IMR-90 (cell line): ENCODE measurements at regions not wholly inside any gene's neighbourhood (a gene's known extent, or its start where the extent isn't known, plus 50 kb on each side); places are given as distances from the start of the nearest gene placed in this dataset.

Experiments
- ATAC-seq: fragments of 200-7000 bp; cut with Tn5 transposase; 2 replicates; pipeline ENCODE4 v1.9.1; 2020; ENCODE audit warnings: low read depth, mild to moderate bottlenecking, moderate library complexity
- BruUV-seq: library from RNA; stranded (reverse); fragments of 400-500 nt; replicated peaks from 2 replicates; lab custom pipeline; 2021; lab: Mats Ljungman, UMichigan
- CTCF ChIA-PET: fragments of 300-600 bp; formaldehyde crosslinking; extraction: SDS; loops from one replicate; lab custom pipeline; 2021; ENCODE audit warnings: antibody characterized with exemption; lab: Yijun Ruan, JAX
- POLR2A ChIA-PET: fragments of 300-600 bp; sonication (Branson Sonifier 250); formaldehyde crosslinking; loops from one replicate; lab custom pipeline; 2022; ENCODE audit warnings: antibody characterized with exemption; ENCODE audit not compliant: unreplicated experiment; lab: Charles Lee
- DNase-seq: peaks from one replicate; pipeline ENCODE4 v3.0.0; 2013
- H2AFZ ChIP-seq: replicated peaks from 2 replicates; pipeline ENCODE3; 2013; ENCODE audit warnings: low read length, mild to moderate bottlenecking; ENCODE audit not compliant: poor library complexity
- H2AK5ac ChIP-seq: 2 replicates; pipeline ENCODE4 v1.6.1; 2013; ENCODE audit warnings: low read depth, low read length, inconsistent platforms
- H2AK9ac ChIP-seq: replicated peaks from 2 replicates; pipeline ENCODE3; 2013; ENCODE audit warnings: mild to moderate bottlenecking, low read depth, low read length, moderate library complexity; ENCODE audit not compliant: poor library complexity
- H2BK120ac ChIP-seq: 2 replicates; pipeline ENCODE4 v1.6.1; 2013; ENCODE audit warnings: low read depth, low read length, inconsistent platforms
- H2BK15ac ChIP-seq: 3 replicates; pipeline ENCODE4 v1.6.1; 2013; ENCODE audit warnings: low read depth, low read length, inconsistent platforms
- H2BK20ac ChIP-seq: 2 replicates; pipeline ENCODE4 v1.6.1; 2013; ENCODE audit warnings: low read depth, mild to moderate bottlenecking, inconsistent platforms, low read length, moderate library complexity
- H2BK5ac ChIP-seq: 2 replicates; pipeline ENCODE4 v1.6.1; 2013; ENCODE audit warnings: mild to moderate bottlenecking, low read depth, low read length, inconsistent platforms; ENCODE audit not compliant: poor library complexity, severe bottlenecking
- H3K14ac ChIP-seq: replicated peaks from 2 replicates; pipeline ENCODE4 v1.6.1; 2013; ENCODE audit warnings: low read depth, low read length, inconsistent platforms
- H3K18ac ChIP-seq: 2 replicates; pipeline ENCODE4 v1.6.1; 2013; ENCODE audit warnings: low read depth, low read length, control low read depth
- H3K23ac ChIP-seq: 2 replicates; pipeline ENCODE4 v1.6.1; 2013; ENCODE audit warnings: low read depth, low read length, inconsistent platforms
- H3K27ac ChIP-seq: 2 replicates; pipeline ENCODE4 v1.5.1; 2013; ENCODE audit warnings: mild to moderate bottlenecking, control low read depth, low read length; ENCODE audit not compliant: insufficient read depth
- H3K27me3 ChIP-seq: 2 replicates; pipeline ENCODE4 v1.6.1; 2013; ENCODE audit warnings: low read length; ENCODE audit not compliant: control insufficient read depth, insufficient read depth
- H3K36me3 ChIP-seq: 2 replicates; pipeline ENCODE4 v1.6.1; 2013; ENCODE audit warnings: low read length, mixed read lengths; ENCODE audit not compliant: control insufficient read depth, insufficient read depth
- H3K4ac ChIP-seq: 2 replicates; pipeline ENCODE4 v1.6.1; 2013; ENCODE audit warnings: low read depth, low read length, inconsistent platforms
- H3K4me1 ChIP-seq: 2 replicates; pipeline ENCODE4 v1.6.1; 2013; ENCODE audit warnings: low read length, mixed read lengths; ENCODE audit not compliant: control insufficient read depth, insufficient read depth
- H3K4me2 ChIP-seq: 2 replicates; pipeline ENCODE4 v1.6.1; 2013; ENCODE audit warnings: low read depth, mild to moderate bottlenecking, control low read depth, low read length, moderate library complexity
- H3K4me3 ChIP-seq: 2 replicates; pipeline ENCODE4 v1.5.1; 2013; ENCODE audit warnings: low read depth, mild to moderate bottlenecking, control low read depth, low read length, moderate library complexity; ENCODE audit not compliant: insufficient read depth
- H3K56ac ChIP-seq: 2 replicates; pipeline ENCODE4 v1.6.1; 2013; ENCODE audit warnings: low read length, inconsistent platforms; ENCODE audit not compliant: insufficient read depth; ENCODE audit errors: extremely low read depth
- H3K79me1 ChIP-seq, 2 experiments: 2 replicates each; pipeline ENCODE4 v1.6.1; 2013; ENCODE audit warnings: low read length in 2 of 2, inconsistent platforms in 1 of 2, low read depth in 1 of 2
- H3K9ac ChIP-seq: 2 replicates; pipeline ENCODE4 v1.6.1; 2013; ENCODE audit warnings: low read depth, low read length, control low read depth
- H3K9me1 ChIP-seq: 2 replicates; pipeline ENCODE4 v1.6.1; 2013; ENCODE audit warnings: low read length, inconsistent platforms; ENCODE audit not compliant: insufficient read depth
- H3K9me3 ChIP-seq: 2 replicates; pipeline ENCODE4 v1.6.1; 2013; ENCODE audit warnings: low read length; ENCODE audit not compliant: control insufficient read depth, insufficient read depth
- H4K20me1 ChIP-seq: 2 replicates; pipeline ENCODE4 v1.6.1; 2013; ENCODE audit warnings: low read length, inconsistent platforms; ENCODE audit not compliant: insufficient read depth
- H4K5ac ChIP-seq: 2 replicates; pipeline ENCODE4 v1.6.1; 2013; ENCODE audit warnings: mild to moderate bottlenecking, low read depth, low read length, control low read depth
- H4K8ac ChIP-seq, 2 experiments: 2 replicates each; pipeline ENCODE4 v1.6.1; 2013; ENCODE audit warnings: low read depth in 2 of 2, low read length in 2 of 2, control low read depth in 1 of 2, inconsistent platforms in 1 of 2
- H4K91ac ChIP-seq: 2 replicates; pipeline ENCODE4 v1.6.1; 2013; ENCODE audit warnings: low read depth, low read length, inconsistent platforms; ENCODE audit not compliant: insufficient read depth
- BHLHE40 ChIP-seq: fragments of 150-350 bp; IDR thresholded peaks from 2 replicates; pipeline ENCODE4 v1.6.1; 2016; ENCODE audit warnings: mild to moderate bottlenecking, low read depth, low read length
- CEBPB ChIP-seq: IDR thresholded peaks from 2 replicates; pipeline ENCODE4 v1.6.1; 2012; ENCODE audit warnings: low read depth, low read length, improper control_type of control experiment
- CHD1 ChIP-seq: IDR thresholded peaks from 2 replicates; pipeline ENCODE4 v1.6.1; 2012; ENCODE audit warnings: low read depth, low read length, improper control_type of control experiment
- CTCF ChIP-seq: conservative IDR thresholded peaks from 2 replicates; pipeline ENCODE4 v1.5.1; 2012; ENCODE audit warnings: mild to moderate bottlenecking, low read depth, low read length, improper control_type of control experiment
- FOS ChIP-seq: fragments of 150-350 bp; IDR thresholded peaks from 2 replicates; pipeline ENCODE4 v1.6.1; 2016; ENCODE audit warnings: low read depth, low read length
- MAFK ChIP-seq: IDR thresholded peaks from 2 replicates; pipeline ENCODE4 v1.6.1; 2012; ENCODE audit warnings: low read depth, low read length, improper control_type of control experiment
- MAZ ChIP-seq: IDR thresholded peaks from 2 replicates; pipeline ENCODE4 v1.6.1; 2012; ENCODE audit warnings: low read depth, mild to moderate bottlenecking, low read length, improper control_type of control experiment, moderate library complexity, borderline replicate concordance
- MXI1 ChIP-seq: IDR thresholded peaks from 2 replicates; pipeline ENCODE4 v1.6.1; 2012; ENCODE audit warnings: low read depth, mild to moderate bottlenecking, low read length, moderate library complexity, borderline replicate concordance
- NFE2L2 ChIP-seq: fragments of 150-350 bp; IDR thresholded peaks from 2 replicates; pipeline ENCODE4 v1.6.1; 2016; ENCODE audit warnings: low read depth, mild to moderate bottlenecking, low read length
- POLR2A ChIP-seq: IDR thresholded peaks from 2 replicates; pipeline ENCODE4 v1.6.1; 2012; ENCODE audit warnings: mild to moderate bottlenecking, low read depth, low read length
- RAD21 ChIP-seq: IDR thresholded peaks from 2 replicates; pipeline ENCODE4 v1.6.1; 2012; ENCODE audit warnings: low read length, improper control_type of control experiment
- RCOR1 ChIP-seq: IDR thresholded peaks from 2 replicates; pipeline ENCODE4 v1.6.1; 2012; ENCODE audit warnings: mild to moderate bottlenecking, low read length, improper control_type of control experiment; ENCODE audit not compliant: insufficient replicate concordance
- RFX5 ChIP-seq: IDR thresholded peaks from 2 replicates; pipeline ENCODE4 v1.8.0; 2012; ENCODE audit warnings: low read depth, mild to moderate bottlenecking, low read length, moderate library complexity
- SMC3 ChIP-seq: fragments of 150-350 bp; IDR thresholded peaks from 2 replicates; pipeline ENCODE4 v1.6.1; 2016; ENCODE audit warnings: low read depth, mild to moderate bottlenecking, antibody characterized with exemption, low read length, moderate library complexity
- WGBS, 2 experiments: methylation state at CpG; one replicate each; pipeline versions ENCODE4 v1.1.5 to v1.1.7; 2013; ENCODE audit warnings: missing lambda C conversion rate in 2 of 2; ENCODE audit not compliant: insufficient read length in 1 of 2; ENCODE audit errors: extremely low coverage in 2 of 2; 5-methylcytosine and 5-hydroxymethylcytosine counted together
- dilution Hi-C: fragments of 300-500 bp; cut with HindIII; formaldehyde crosslinking; loops from one replicate; pipeline ENCODE4 v1.14.3; 2018; ENCODE audit warnings: low sequenced_read_pairs; ENCODE audit not compliant: unreplicated experiment
- in situ Hi-C: fragments of 300-500 bp; cut with MboI; formaldehyde crosslinking; loops from 3 replicates; pipeline ENCODE4 v1.14.3; 2019; ENCODE audit warnings: low sequenced_read_pairs, inconsistent platforms, mixed read lengths
- intact Hi-C: fragments of 100-400 bp; cut with micrococcal nuclease; formaldehyde crosslinking; loops from 2 replicates; pipeline ENCODE4 v1.10.0; 2022
- TF ChIP-seq, protein P1 (sequence below): fragments of 150-350 bp; IDR thresholded peaks from 2 replicates; pipeline ENCODE4 v1.6.1; 2017; ENCODE audit warnings: mild to moderate bottlenecking, antibody characterized with exemption, low read length, low read depth
- TF ChIP-seq, protein P2 (sequence below): fragments of 150-350 bp; IDR thresholded peaks from 2 replicates; pipeline ENCODE4 v1.6.1; 2016; ENCODE audit warnings: low read depth, mild to moderate bottlenecking, low read length, moderate library complexity, borderline replicate concordance

- H3K9me3 ChIP-seq, result peaks cover 2% of the 10 kb centered on the region; the same call in 1 of the 2 replicates
- ATAC-seq, result no peak
- BruUV-seq, result no TSS peak
- no peaks in the 10 kb centered on the region for H3K79me1 ChIP-seq
- no CpG with 5 or more reads among the region's 4 CpGs for WGBS, 2 experiments
- no peak overlapping the region for H4K8ac ChIP-seq
- ChIA-PET CTCF (no interaction called here), POLR2A (no interaction called here)
- H4K5ac ChIP-seq, result no peak overlapping the region
- no peak overlapping the region for H3K14ac ChIP-seq
- no peak overlapping the region for H3K23ac ChIP-seq
- H3K9ac ChIP-seq, result no peak overlapping the region
- H4K20me1 ChIP-seq, result no peaks in the 10 kb centered on the region
- H2BK120ac ChIP-seq, result no peak overlapping the region
- H3K4me1 ChIP-seq, result no peaks in the 10 kb centered on the region
- H2AFZ ChIP-seq, result no peak overlapping the region
- H2AK9ac ChIP-seq, result no peak overlapping the region
- H2AK5ac ChIP-seq, result no peak overlapping the region
- no peak overlapping the region for H3K4me2 ChIP-seq
- in situ Hi-C loops, result no loop called here
- DNase-seq, result no peak
- intact Hi-C loops, result no loop called here
- no peak overlapping the region for H3K56ac ChIP-seq
- H3K4me3 ChIP-seq, result no peak overlapping the region
- no peak overlapping the region for H2BK5ac ChIP-seq
- H3K27ac ChIP-seq, result no peak overlapping the region
- H3K18ac ChIP-seq, result no peak overlapping the region
- no peak overlapping the region for H2BK20ac ChIP-seq
- no peak overlapping the region for H3K4ac ChIP-seq
- dilution Hi-C loops, result no loop called here
- no peaks in the 10 kb centered on the region for H3K27me3 ChIP-seq
- H3K9me1 ChIP-seq, result no peaks in the 10 kb centered on the region
- H4K91ac ChIP-seq, result no peak overlapping the region
- H2BK15ac ChIP-seq, result no peak overlapping the region
- TF ChIP-seq CHD1 (no peak), NFE2L2 (no peak), FOS (no peak), POLR2A (no peak), MXI1 (no peak), RCOR1 (no peak), RFX5 (no peak), BHLHE40 (no peak), CEBPB (no peak), CTCF (no peak), RAD21 (no peak), MAFK (no peak), SMC3 (no peak), MAZ (no peak)
- TF ChIP-seq, protein P1, sequence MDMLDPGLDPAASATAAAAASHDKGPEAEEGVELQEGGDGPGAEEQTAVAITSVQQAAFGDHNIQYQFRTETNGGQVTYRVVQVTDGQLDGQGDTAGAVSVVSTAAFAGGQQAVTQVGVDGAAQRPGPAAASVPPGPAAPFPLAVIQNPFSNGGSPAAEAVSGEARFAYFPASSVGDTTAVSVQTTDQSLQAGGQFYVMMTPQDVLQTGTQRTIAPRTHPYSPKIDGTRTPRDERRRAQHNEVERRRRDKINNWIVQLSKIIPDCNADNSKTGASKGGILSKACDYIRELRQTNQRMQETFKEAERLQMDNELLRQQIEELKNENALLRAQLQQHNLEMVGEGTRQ, result no peak
- TF ChIP-seq, protein P2, sequence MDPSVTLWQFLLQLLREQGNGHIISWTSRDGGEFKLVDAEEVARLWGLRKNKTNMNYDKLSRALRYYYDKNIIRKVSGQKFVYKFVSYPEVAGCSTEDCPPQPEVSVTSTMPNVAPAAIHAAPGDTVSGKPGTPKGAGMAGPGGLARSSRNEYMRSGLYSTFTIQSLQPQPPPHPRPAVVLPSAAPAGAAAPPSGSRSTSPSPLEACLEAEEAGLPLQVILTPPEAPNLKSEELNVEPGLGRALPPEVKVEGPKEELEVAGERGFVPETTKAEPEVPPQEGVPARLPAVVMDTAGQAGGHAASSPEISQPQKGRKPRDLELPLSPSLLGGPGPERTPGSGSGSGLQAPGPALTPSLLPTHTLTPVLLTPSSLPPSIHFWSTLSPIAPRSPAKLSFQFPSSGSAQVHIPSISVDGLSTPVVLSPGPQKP, result no peak
- no peaks in the 10 kb centered on the region for H3K36me3 ChIP-seq
These were observed 384.4 kb upstream of the ZWINT start for GRCh38 chr10:56745490-56745889.
